ENCODE measurements at regions not wholly inside any gene's neighbourhood (a gene's known extent, or its start where the extent isn't known, plus 50 kb on each side); places are given as distances from the start of the nearest gene placed in this dataset.

GRCh38 chr11:24216488-24216887, 280.4 kb upstream of the LUZP2 start:
- TF ChIP-seq CTCF (conservative IDR thresholded peaks at IDR 0.05) (no peak), EZH2 (IDR thresholded peaks at IDR 0.05; ENCODE audit: low read depth) (no peak)

Data from PC-9 (cell line).